Mesothelial cell of epicardium (in vitro differentiated cells): ENCODE measurements at regions not wholly inside any gene's neighbourhood (a gene's known extent, or its start where the extent isn't known, plus 50 kb on each side); places are given as distances from the start of the nearest gene placed in this dataset.

Source experiments
- DNase-seq, 2 experiments: peaks; one replicate each; pipeline ENCODE4 v3.0.0; 2021; ENCODE audit warnings: low spot score in 2 of 2; ENCODE audit not compliant: unreplicated experiment in 2 of 2
- H3K27ac Mint-ChIP-seq: 2 replicates; pipeline ENCODE4 v1.8.0; 2021; ENCODE audit warnings: mixed read lengths
- H3K27me3 Mint-ChIP-seq: 2 replicates; pipeline ENCODE4 v1.8.0; 2021; ENCODE audit warnings: low read depth, mixed read lengths
- H3K36me3 Mint-ChIP-seq: 2 replicates; pipeline ENCODE4 v1.8.0; 2021; ENCODE audit warnings: mixed read lengths
- H3K4me1 Mint-ChIP-seq: 2 replicates; pipeline ENCODE4 v1.8.0; 2021; ENCODE audit warnings: mixed read lengths
- H3K4me3 Mint-ChIP-seq: 2 replicates; pipeline ENCODE4 v1.8.0; 2021; ENCODE audit warnings: mild to moderate bottlenecking, moderate library complexity, mixed read lengths
- H3K9me3 Mint-ChIP-seq: 2 replicates; pipeline ENCODE4 v1.8.0; 2021; ENCODE audit warnings: mixed read lengths
- CTCF ChIP-seq: fragments of 200-600 bp; sonication (generic); IDR thresholded peaks from one replicate; pipeline ENCODE4 v1.5.0; 2021; ENCODE audit warnings: antibody characterized with exemption; ENCODE audit not compliant: unreplicated experiment

- H3K27ac Mint-ChIP-seq: no peak overlapping the region
- no peak for DNase-seq
- H3K27me3 Mint-ChIP-seq: peaks cover 15% of the 10 kb centered on the region
- peaks cover 15% of the 10 kb centered on the region for H3K4me1 Mint-ChIP-seq
- no peaks in the 10 kb centered on the region for H3K36me3 Mint-ChIP-seq
- TF ChIP-seq CTCF: no peak
- H3K9me3 Mint-ChIP-seq: no peaks in the 10 kb centered on the region
- no peak overlapping the region for H3K4me3 Mint-ChIP-seq
Measured at GRCh38 chr20:22802296-22802695, 217.9 kb upstream of the FOXA2 start.

- H3K27ac Mint-ChIP-seq: no peak overlapping the region
- no peak overlapping the region for H3K4me3 Mint-ChIP-seq
- DNase-seq: no peak
- peaks cover 11% of the 10 kb centered on the region for H3K4me1 Mint-ChIP-seq
- peaks cover 15% of the 10 kb centered on the region for H3K27me3 Mint-ChIP-seq
- TF ChIP-seq CTCF: no peak
- no peaks in the 10 kb centered on the region for H3K9me3 Mint-ChIP-seq
- no peaks in the 10 kb centered on the region for H3K36me3 Mint-ChIP-seq
Measured at GRCh38 chr20:22805219-22805618, 220.8 kb upstream of the FOXA2 start.

GRCh38 chr20:22805996-22806395 is 221.6 kb upstream of the FOXA2 start:
- Mint-ChIP-seq H3K36me3 (no peaks in the 10 kb centered on the region), H3K4me1 (peaks cover 13% of the 10 kb centered on the region), H3K27me3 (peaks cover 11% of the 10 kb centered on the region), H3K4me3 (no peak overlapping the region), H3K9me3 (no peaks in the 10 kb centered on the region), H3K27ac (no peak overlapping the region)
- no peak for DNase-seq
- no peak for TF ChIP-seq CTCF

- Mint-ChIP-seq H3K27ac (no peak overlapping the region), H3K4me1 (peaks cover 11% of the 10 kb centered on the region), H3K4me3 (no peak overlapping the region), H3K36me3 (no peaks in the 10 kb centered on the region), H3K27me3 (peaks cover 10% of the 10 kb centered on the region), H3K9me3 (no peaks in the 10 kb centered on the region)
- no peak for DNase-seq
- TF ChIP-seq CTCF: no peak
Measured at GRCh38 chr20:22807045-22807444, 222.7 kb upstream of the FOXA2 start.

- Mint-ChIP-seq H3K36me3 (no peaks in the 10 kb centered on the region), H3K27me3 (peaks cover 7% of the 10 kb centered on the region), H3K9me3 (no peaks in the 10 kb centered on the region), H3K4me3 (no peak overlapping the region), H3K27ac (no peak overlapping the region), H3K4me1 (peaks cover 5% of the 10 kb centered on the region)
- DNase-seq: no peak
- no peak for TF ChIP-seq CTCF
Measured at GRCh38 chr20:22807646-22808244, 223.4 kb upstream of the FOXA2 start.

GRCh38 chr20:22808628-22809027 is 224.3 kb upstream of the FOXA2 start:
- Mint-ChIP-seq H3K36me3 (no peaks in the 10 kb centered on the region), H3K4me3 (no peak overlapping the region), H3K27me3 (peaks cover 15% of the 10 kb centered on the region), H3K27ac (no peak overlapping the region), H3K9me3 (no peaks in the 10 kb centered on the region), H3K4me1 (peaks cover 5% of the 10 kb centered on the region)
- TF ChIP-seq CTCF: no peak
- no peak for DNase-seq
